Sigmoid colon (tissue), 4 donors: ENCODE measurements at regions not wholly inside any gene's neighbourhood (a gene's known extent, or its start where the extent isn't known, plus 50 kb on each side); places are given as distances from the start of the nearest gene placed in this dataset.

Experiments used
- POLR2AphosphoS5 ChIP-seq, 4 donors: sonication (generic); formaldehyde crosslinking; IDR thresholded peaks; one replicate each; pipeline ENCODE4 v1.6.1; 2017; ENCODE audit warnings: antibody characterized with exemption in 4 of 4
- TF ChIP-seq, protein P1 (sequence below), 4 experiments: fragments of 450-650 bp in 3 of 4; fragments of 200-600 bp in 1 of 4; IDR thresholded peaks; one replicate each; pipeline ENCODE4 v1.5.1; 2016 to 2019; ENCODE audit warnings: antibody characterized with exemption in 4 of 4, mild to moderate bottlenecking in 3 of 4, moderate library complexity in 2 of 4

DNA sequence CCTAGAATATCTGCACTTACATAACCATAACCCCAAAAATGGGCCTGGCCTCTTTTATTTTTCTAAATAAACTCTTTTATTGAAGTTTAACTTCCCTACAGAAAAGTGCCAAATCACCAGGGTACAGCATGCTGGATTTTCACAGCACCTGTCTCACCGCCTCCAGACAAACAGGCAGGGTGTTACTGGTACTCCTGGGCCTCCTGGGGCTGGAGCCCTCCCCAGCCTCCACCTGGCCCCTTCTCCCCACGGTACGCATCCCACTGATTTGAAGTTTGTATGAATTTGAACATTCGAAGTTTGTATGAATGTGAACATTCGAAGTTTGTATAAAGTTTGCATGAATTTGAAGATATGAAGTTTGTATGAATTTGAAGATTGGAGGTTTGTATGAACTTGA lies 232.1 kb downstream of the NDUFA10 start:
- TF ChIP-seq, protein P1, sequence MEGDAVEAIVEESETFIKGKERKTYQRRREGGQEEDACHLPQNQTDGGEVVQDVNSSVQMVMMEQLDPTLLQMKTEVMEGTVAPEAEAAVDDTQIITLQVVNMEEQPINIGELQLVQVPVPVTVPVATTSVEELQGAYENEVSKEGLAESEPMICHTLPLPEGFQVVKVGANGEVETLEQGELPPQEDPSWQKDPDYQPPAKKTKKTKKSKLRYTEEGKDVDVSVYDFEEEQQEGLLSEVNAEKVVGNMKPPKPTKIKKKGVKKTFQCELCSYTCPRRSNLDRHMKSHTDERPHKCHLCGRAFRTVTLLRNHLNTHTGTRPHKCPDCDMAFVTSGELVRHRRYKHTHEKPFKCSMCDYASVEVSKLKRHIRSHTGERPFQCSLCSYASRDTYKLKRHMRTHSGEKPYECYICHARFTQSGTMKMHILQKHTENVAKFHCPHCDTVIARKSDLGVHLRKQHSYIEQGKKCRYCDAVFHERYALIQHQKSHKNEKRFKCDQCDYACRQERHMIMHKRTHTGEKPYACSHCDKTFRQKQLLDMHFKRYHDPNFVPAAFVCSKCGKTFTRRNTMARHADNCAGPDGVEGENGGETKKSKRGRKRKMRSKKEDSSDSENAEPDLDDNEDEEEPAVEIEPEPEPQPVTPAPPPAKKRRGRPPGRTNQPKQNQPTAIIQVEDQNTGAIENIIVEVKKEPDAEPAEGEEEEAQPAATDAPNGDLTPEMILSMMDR (IDR thresholded peaks at IDR 0.05), result no peak
- no peak for TF ChIP-seq POLR2AphosphoS5 (IDR thresholded peaks at IDR 0.05)
